HG03457 (cell line): ENCODE measurements at regions not wholly inside any gene's neighbourhood (a gene's known extent, or its start where the extent isn't known, plus 50 kb on each side); places are given as distances from the start of the nearest gene placed in this dataset.
"Not testable (repeated sequence)": the region's sequence is repeated elsewhere in the genome, so short reads cannot be mapped to it uniquely, and the experiment has no call there.

Experiments used
- ATAC-seq: cut with Tn5 transposase; IDR thresholded peaks from one replicate; pipeline ENCODE4 v1.9.1; 2021; ENCODE audit warnings: moderate number of reproducible peaks; ENCODE audit not compliant: unreplicated experiment

DNA sequence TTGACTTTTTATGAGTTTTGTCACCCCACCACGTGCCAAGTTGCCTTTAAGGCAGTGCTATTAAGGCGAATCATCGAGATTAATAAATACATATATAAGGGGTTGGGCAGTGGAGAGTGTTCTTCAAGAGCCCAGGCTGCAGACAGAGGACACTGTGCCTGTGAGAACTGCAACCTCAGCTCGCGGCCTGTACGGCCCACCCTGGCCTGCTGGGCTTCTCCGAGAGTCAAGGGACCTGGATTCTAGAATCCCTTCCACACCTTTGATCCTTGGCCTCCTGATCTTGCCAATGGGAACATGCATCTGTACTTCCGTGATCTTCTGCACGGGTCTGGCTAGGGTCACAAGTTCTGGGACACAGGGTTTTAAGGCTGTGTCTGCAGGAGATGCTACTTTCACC is 54.5 kb downstream of the IRX5 start:
- no peak for ATAC-seq

GRCh38 chr16:54985668-54986067 is 55.0 kb downstream of the IRX5 start:
- no peak for ATAC-seq

DNA sequence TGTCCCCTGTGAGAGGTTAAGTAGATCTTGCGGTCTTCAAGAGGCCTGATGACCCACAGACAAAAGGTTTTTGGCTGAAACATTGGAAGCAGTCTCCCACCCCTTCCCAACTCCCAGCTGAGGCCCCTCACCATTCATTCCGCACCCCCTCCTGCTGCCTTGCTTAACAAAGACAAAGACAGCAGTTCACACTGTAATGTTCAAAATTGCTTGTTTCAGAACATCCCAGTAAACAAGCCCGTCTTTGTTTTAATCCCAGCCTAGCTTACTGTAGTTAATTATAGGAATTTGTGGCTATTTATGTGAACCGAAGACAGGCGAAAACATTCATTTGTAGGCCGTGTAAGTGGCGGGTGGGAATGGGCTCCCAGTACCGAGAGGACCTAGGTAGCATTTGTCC is 55.7 kb downstream of the IRX5 start:
- no peak for ATAC-seq

DNA sequence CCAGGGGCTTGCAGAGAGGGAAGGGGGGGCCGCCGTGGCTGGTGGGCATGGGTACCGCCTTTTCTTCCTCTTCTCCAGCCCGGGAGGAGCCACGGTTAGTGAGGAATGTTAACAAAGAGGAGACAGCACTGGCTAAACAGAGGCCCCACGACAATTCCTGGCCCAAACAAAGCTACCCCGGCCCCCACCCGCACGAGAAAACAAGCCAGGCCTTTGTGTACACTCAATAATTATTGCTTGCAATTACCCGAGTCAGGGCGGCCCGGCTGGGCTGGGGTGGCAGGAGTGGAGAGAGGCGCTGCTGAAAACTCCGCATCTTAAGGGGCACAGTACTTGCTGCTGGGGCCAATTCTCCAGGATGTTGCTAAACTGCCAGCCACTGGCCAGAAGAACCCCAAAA is 56.4 kb downstream of the IRX5 start:
- no peak for ATAC-seq

GRCh38 chr16:54991525-54991924 is 60.9 kb downstream of the IRX5 start:
- ATAC-seq = no peak

GRCh38 chr16:54991946-54992345 is 61.3 kb downstream of the IRX5 start:
- not testable (repeated sequence) for ATAC-seq

DNA sequence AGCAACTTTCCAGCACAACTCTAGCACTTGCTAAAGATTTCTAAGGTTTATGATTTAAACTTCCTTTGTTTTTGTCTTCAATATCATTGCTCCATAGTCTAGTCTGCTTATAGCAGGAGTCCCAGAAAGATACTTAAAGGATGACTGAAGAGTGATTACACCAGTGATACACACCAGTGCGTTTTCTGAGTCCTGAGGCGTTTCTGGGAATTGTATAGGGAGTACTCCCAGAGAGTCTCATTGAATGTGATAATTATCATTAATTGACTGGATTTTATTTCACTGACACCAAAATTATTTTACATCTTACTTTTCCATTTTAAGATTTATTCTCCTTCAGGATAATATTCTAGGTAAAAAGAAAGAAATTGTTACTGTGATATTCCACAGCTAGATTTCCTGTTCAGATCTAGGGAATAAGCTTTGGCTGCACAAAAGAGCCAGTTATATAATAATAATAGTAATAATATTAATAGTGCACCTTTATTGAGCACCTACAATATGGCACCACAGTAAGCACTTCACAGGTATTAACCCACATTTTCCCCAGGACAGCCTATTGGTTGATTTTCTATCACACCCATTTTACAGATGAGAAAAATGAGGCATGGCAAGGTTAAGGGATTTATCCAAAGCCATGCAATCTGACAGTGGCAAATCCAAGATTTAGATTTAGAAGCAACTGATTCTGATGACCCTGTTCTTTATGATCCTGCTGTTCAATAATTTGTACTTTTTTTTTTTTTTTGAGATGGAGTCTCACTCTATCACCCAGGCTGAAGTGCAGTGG is 62.6 kb downstream of the IRX5 start:
- ATAC-seq = no peak

- no peak for ATAC-seq
Observed at GRCh38 chr16:54996186-54996585, 65.5 kb downstream of the IRX5 start.

DNA sequence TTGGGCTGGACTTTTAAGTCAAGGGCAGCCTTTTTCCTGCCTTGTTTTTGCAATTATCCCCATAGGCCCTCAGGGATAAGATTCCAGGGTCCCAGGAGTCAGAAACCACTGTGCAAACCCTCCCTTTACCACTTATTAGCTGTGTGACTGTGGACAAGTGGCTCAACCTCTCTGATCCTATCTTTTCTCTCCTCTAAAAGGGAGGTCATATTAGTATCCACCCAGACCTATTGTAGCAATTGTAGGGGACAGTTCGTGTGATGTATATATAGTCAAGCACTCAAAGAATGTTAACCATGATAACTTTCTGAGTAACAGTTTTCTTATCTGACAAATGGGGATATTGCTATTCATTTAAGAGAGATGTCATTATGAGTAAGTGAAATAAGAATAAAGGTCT is 68.2 kb downstream of the IRX5 start:
- no peak for ATAC-seq

DNA sequence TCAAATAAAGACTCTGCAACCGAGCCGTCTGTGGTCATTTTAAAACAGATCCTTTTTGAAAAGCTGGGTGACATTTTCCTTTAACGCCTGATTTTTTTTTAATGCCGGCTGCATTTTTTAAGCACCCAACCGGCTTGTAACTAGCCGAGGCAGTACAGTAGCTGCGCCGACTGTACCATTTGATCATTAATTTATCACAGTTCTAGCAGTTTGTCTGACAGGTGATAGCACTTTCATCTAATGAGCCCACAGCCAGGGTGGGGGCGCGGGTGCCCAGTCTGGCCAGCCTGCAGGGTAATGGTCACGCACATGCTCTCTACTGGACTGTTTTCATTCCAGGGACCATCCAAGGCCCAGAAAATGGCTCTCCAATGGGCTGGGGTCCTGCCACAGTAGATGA is 68.8 kb downstream of the IRX5 start:
- no peak for ATAC-seq

- ATAC-seq = no peak
Observed at GRCh38 chr16:55000595-55000994, 69.9 kb downstream of the IRX5 start.

- no peak for ATAC-seq
Observed at GRCh38 chr16:55001931-55002330, 71.3 kb downstream of the IRX5 start.

DNA sequence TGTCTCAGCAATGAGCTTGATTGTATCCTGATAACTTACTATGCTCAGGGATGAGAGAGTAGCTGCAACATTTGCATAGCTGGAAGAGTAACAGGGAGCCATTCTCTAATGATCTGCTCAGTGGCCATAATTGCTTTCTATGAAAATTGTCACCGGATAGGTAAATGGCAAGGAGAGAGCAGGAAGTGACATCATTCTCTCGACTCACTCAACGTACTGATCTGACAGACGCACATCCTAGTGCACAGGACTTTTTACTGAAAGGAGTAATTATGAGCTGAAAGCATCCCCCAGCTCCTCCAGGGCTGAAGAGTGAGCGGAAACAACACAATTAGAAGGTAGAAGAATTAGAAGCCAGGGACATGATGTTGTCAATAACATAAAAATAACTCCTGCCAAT is 71.8 kb downstream of the IRX5 start:
- ATAC-seq = no peak

GRCh38 chr16:55003306-55003705 is 72.6 kb downstream of the IRX5 start:
- ATAC-seq = no peak

DNA sequence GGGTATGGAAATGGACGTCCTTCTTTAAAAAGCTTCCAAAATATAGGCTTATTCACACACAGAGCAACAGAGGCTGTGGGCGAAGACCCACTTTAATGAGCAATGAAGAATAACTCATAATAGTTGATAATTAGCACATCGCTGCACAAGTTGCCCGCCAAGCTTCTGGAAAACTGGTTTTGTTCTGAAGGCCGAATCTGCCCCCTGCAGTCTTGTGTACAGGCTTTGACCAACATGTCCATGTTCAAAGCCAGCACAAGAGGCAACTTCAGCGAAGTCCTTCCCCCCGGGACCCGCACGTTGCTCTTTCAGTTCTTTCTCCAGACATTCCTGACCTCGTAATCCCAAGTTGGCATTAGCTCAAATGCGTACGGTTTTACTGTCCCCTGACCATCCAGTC is 73.3 kb downstream of the IRX5 start:
- no peak for ATAC-seq

- ATAC-seq = no peak
Observed at GRCh38 chr16:55007504-55007903, 76.8 kb downstream of the IRX5 start.

- no peak for ATAC-seq
Observed at GRCh38 chr16:55008836-55009510, 78.3 kb downstream of the IRX5 start.

- ATAC-seq = no peak
Observed at GRCh38 chr16:55009581-55009980, 78.9 kb downstream of the IRX5 start.

DNA sequence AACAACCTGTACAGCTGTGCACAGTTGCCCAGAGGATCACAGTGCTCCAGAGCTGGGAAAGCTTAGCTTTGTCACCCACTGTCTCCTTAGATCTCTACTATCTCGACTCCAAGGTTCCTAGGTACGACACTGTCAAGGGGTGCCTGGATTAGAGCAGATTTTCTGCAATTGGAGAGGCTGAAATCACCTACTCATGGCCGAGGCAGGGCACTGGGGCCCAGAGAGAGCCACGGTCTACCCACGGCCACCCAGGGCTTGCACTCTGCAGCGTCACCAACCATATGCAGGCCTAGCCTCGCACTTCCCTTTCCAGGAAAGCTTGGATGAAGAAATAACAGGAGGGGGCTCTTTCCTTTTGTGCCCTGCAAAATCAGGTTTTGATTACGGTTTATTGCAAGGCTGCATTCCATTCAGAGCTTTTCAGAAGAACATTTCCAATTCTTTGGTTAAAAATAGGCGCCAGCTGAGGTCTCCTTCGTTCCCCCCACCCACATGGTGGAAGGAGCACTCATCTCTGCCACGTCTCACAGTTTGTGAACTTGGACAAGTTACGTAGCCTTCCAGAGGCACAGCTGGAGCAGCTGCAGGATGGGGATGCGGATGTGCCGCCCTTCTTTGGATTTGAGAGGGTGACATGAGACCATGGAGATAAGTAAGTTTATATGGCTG is 80.0 kb downstream of the IRX5 start:
- ATAC-seq = no peak

GRCh38 chr16:55012362-55012761 is 81.7 kb downstream of the IRX5 start:
- no peak for ATAC-seq

GRCh38 chr16:55012793-55013192 is 82.1 kb downstream of the IRX5 start:
- ATAC-seq = no peak

DNA sequence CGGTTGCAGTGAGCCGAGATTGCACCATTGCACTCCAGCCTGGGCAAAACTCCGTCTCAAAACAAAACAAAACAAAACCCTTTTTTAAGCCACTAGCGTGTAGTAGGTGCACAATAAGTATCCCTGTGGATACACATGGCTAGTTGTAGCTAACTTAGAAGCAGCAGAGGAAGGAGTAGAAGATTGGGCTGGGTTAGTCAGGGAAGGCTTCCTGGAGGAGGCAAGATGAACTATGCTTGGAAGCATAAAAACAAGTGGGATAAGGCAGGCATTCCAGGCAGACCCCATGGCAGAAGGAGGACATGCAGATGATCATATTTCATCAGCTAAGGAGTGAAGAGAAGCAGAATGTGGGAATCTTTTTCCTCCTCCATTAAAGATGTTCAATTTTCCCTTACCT is 83.4 kb downstream of the IRX5 start:
- ATAC-seq = no peak
